HG03025 (cell line): ENCODE measurements at regions not wholly inside any gene's neighbourhood (a gene's known extent, or its start where the extent isn't known, plus 50 kb on each side); places are given as distances from the start of the nearest gene placed in this dataset.

Experiments
- ATAC-seq: cut with Tn5 transposase; IDR thresholded peaks from one replicate; pipeline ENCODE4 v1.9.1; 2021; ENCODE audit warnings: mild to moderate bottlenecking, moderate library complexity; ENCODE audit not compliant: unreplicated experiment, low FRiP score

DNA sequence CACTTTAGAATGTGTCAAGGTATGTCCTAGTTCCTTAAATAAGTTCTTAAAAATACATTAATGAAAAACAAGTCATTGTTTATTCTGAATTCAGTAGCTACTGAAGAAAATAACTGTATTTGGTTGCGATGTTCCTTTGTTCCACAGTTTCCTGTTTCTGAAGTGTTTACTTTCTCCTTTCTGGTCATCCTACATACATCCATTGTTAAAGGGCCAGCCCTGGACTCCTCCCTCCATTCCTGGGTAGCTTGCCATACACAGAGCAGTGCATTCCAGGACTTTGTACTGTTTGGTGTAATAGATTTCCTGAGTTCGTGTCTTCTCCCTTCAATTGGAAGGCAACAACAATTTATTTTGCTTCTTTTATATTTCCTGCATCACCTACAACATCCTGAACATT, 845.4 kb upstream of the CXADR start:
- ATAC-seq: no peak

DNA sequence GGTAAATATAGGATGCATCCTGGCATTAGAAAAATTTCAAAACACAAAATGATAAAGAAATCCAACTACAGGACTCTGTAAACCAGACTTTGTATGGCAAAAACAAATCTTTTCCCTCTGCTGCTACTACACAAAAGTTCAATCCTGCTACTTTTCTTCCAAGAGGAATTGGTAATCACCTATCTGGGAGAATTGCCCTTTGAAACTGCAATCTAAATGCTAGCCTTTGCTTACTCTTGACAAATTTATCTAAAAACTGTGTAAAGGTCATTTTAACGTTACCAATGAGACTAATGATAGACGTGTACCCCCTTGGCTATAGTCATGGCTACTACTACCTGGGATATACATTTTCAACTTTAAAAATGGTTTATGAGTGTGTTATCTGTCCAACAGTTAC, 837.9 kb upstream of the CXADR start:
- no peak for ATAC-seq

DNA sequence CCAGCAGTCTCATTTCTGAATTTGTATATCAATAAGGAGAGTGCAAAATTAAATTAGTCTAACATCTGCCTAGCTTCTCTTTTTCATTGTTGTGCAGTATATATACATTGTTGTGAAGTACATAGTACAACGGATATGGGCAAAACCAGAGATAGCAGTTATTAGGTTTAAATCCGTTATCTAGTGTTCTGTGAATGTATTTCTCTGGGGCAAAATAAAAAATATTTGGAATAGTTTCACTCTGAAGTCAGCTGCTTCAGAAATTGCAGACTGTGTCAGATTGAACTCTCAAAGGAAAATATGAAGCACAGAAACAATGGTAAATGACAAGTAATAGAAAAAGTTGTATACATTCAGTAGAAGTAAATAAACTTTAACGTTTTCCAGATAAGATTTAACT, 836.5 kb upstream of the CXADR start:
- ATAC-seq: no peak

DNA sequence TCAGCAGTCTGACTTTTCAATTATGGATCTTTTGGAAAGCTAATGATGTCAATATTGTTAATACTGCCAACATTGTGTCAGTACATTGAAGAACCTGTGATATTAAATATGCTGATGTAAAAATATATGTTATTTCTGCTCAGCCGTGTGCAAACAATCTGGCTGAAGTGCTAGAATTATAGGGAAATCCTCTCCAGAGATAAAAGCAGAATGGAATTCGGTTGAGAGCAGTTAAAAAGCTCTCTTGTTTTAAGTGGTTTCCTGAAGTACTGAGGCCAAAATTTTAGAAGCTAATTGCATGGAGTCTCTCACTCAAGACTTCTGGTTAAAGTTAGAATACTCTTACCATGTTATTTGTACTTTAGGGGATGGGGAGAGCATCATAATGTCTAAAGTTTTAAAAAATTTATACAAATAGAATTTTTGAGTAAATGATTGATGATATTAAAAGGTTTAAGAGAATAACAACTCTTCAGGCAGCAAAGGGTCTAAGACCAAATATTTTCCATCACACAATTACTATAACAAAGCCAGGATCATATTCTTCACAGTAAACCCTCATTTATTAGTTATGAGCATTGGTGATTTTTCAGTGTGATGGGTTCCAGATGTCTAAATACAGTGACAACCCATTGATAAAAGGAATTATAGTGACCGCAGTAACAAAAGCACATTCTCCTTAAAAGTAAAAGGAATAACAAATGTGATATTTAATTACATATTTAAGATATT, 834.2 kb upstream of the CXADR start:
- ATAC-seq: no peak

DNA sequence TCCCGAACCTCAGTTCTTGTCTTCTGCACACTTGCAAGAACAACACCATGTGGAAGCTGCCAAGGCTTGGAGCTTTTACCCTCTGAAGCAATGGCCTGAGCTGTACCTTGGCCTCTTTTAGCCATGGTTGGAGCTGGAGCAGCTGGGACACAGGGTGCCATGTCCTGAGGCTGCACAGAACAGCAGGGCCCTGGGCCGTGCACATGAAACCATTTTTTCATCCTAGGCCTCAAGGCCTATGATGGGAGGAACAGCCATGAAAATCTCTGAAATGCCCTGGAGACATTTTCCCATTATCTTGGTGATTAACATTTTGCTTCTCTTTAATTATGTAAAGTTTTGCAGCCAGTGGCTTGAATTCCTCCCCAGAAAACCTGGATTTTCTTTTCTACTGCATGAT, 817.8 kb upstream of the CXADR start:
- no peak for ATAC-seq

DNA sequence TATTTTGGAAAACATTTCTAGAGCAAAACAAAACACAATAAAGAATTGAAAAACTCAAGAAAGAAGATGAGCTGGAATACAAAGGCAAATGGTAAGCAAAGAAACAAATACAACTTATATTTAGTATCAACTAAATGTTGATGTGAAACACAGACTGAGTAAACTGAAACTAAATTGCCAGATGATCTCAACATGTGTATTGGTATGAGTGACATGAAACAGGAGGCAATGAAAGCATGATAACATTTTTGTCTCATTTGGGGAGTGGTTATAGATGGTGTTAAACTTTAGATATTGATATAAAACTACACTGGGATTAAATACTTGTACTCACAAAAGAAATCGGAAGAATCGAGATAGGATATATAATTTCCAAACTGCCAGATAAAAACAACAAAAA, 805.6 kb upstream of the CXADR start:
- ATAC-seq: no peak

DNA sequence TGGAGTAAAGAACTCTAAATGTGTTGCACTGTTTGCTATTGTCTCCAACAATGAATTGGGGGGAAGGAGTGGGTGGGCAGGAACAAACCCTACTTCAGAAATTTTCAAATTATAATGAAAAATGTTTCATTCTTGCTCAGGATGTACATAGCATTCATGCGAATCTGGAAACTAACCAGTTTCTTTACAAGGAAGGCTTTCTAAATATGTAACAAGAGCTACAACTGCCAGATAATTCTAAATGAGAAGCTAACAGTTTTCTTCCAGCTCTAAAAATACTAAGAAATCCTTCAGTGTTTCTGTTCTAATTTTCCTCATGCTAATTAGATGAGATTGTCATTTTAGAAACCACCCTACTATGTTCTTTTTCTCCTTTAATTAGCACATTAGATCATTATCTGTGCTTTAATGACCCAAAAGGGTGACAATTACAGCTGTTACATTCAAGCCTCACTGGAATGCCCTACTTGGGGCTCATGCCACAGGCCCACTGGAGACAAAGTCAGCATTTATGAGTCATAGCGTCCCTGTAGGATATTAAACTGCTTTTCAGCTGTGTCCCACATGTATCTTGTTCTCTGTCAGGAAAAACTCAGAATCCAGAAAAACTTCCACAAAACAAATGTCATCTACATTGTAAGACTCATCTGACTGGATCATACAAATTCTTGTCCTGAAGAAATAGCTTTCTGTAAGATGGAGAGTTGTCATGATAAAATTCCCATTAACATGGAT, 804.6 kb upstream of the CXADR start:
- ATAC-seq: no peak

DNA sequence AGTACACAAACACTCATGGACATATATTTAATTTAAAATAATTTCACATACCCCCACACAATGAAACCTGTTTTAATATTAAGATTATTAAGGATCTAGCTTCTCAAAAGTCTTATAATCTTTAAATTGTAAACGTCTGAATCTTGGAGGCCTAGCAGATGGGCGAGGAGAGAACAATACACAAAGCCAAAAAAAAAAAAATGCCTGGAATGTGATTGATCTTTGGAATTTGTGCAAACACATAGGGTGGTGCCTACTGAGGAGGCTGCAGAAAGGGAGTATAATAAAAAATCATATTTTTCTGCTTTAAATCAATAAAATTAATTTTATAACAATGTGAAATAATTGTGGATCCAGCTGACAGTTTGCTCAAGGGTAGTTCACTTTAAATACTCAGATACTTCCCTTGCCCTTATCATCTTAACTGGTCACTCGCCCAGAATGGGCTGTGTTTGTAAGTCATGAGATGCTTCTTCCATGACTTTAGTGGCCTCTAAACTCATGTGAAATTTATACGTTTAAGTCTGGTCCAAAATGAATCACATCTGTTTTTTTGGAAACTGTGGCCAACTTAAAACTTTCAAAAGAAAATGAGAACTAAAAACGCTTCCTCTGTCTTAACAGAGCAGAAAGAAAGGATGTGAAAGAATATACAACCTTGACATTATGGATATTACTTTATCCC, 802.8 kb upstream of the CXADR start:
- no peak for ATAC-seq

DNA sequence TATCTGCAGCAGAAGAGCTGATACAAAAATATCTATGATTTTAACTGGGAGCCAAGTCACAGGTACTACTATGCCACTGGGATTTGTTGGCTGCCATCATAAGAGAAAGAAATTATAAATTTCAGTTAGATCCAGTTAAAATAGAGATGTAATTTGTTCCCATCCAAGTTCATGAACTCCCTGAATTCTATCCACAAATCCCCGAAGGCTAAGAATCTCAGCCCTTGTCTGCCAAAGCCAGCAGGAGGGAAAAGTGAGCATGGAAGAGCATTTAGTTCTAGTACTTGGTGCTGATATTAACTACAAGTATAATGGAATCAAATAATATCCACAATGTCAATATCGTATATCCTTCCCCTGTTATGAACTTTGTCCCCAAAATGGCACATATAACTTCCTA, 801.1 kb upstream of the CXADR start:
- no peak for ATAC-seq

DNA sequence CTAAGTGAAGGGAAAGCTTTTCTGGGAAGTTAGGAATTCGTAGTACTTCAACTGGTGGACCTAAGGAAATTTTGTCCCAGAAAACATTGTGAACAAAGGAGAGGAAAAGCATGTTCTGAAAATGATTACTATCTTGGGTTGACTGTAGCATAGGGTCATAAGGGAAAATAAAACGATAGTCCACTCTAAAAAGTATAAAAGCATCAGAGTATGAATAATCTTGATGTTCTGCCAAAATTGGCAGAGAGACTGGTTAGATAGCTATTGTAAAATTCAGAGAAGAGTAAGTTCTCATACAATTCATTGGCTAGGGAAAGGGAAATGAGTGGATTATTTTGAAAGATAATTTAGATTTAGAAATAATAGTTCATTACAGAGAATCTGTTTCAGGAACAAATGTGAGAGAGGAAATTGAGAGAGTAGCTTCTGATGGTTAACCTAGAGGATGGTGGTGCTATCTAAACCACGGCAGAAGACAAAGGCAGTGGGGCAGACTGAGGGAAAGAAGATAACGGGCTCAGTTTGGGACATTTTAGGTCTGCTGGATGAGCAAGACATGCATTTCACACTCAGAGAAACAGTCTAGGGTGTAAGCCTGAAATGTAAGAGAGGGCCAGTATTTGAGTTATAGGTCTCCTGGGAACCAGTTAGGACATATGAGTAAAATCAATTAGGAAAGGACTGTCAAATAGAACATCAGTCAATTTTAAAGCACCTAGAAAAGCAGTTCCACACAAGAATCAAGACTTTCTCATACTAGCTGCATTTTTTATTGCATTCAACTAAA, 799.3 kb upstream of the CXADR start:
- no peak for ATAC-seq

DNA sequence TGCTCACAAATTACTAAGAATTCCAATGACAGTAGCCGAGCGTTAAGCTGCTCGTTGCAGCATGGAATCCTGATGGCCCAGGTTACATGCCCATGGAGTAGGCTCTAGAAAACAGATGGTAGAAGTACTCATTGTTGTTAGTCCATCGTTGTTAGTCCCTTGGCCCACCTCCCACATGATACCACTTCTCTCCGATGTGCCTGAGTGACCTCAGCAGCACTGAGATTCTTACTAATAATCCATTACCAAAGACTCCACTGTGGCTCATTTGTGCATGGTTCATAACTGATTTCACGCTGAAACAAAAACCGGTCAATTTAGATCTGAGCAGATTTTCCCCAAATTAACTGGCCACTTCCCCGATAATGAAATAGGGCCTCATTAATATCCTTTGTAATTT, 772.3 kb upstream of the CXADR start:
- ATAC-seq: no peak

DNA sequence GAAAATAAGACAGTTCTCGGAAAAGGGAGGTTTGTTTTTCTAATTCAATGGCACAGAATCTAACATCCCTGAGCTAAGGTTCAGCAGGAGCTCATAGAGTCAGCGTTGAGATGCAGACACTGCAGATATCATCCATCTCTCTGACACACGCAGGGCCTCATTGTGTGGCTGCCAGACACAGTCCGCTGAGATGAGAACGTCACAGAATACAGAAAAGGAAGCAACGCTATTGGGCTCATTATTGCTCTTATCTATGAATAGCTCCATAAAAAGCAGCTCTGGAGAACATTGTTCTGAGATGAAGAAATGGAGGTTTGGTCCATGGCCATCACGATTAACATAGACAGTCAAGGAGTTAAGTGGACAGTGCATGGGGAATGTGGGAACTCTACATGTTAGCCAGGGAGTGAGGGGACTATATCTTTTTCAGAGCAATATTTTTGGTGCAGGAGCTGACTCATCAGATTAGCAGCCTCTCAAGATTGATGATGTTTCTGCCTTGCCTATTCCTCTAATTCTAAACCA, 771.6 kb upstream of the CXADR start:
- ATAC-seq: no peak

DNA sequence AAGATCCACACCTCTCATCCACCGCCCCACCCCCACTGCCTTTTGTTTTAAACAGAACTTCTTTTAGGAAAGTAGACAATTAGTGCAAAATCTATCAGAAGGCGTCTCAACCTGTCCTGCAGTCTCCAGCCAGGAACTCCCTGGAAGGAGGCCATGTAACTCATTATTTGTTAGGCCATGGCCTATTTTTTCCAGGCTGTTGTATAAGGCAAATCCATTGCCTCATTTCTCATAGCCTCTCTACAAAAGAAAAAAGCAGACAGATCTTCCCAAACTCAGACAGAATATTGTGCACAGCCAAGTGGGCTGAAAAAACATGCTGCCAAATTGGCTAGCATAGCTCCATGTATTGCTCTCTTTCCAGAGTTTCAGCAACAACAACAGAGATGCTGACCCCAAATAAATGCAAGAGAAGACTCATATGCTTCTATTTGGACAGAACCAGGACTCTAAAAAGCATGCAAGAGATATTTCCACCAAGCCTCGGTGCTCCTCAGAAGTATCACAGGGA, 770.7 kb upstream of the CXADR start:
- ATAC-seq: no peak

DNA sequence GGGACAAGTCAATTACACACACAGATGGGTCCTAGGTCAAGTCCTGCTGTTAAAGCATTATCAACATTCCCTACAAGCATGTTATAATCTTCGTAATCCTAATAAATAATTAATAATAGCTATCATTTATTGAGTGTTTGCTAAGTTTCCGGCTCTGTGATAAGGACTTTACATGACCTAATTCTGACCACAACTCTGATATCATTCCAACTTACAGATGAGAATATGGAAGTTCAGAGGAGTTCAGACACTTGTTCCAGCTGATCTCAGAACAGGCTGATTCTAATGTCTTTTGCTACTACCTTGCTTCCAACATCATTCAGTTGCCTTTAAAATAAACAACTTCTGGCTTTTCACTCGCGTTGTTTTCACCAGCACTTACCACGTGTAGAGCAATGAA, 770.1 kb upstream of the CXADR start:
- ATAC-seq: no peak

DNA sequence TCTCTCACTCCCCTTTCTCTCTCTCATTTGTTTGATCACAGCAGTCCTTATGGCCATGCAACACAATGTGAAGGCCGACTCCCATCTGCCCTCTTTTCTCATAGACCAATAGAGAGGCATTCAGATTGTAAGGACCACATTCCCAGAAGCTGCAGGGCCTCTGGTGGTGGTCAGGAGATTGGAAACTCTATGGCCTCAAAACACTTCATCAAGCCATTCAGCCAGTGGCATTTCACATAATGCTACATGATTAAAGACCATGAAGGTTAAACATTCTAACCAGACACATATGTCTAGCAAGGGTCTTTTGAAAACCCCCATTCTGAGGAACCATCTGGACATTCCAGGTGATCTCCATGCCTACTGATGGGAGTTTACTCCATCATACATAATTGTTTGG, 769.5 kb upstream of the CXADR start:
- ATAC-seq: no peak

DNA sequence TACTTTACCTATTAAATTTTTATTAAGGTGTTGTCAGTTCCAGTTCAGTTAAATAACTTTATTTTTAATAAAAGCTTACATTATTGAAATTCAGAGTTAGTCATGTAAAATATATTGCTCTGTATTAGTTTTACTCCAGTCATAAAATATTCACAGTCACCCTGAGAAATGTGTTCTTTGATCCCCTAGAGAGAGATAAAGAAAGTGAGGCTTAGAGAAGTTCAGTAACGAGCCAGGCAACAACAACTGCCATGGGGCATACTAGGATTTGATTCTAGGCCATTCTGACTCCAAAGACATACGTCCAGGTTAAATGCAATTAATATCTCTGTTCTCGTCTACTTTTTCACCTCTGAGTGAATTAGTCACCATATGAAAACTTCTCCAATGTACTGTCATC, 761.9 kb upstream of the CXADR start:
- ATAC-seq: no peak

DNA sequence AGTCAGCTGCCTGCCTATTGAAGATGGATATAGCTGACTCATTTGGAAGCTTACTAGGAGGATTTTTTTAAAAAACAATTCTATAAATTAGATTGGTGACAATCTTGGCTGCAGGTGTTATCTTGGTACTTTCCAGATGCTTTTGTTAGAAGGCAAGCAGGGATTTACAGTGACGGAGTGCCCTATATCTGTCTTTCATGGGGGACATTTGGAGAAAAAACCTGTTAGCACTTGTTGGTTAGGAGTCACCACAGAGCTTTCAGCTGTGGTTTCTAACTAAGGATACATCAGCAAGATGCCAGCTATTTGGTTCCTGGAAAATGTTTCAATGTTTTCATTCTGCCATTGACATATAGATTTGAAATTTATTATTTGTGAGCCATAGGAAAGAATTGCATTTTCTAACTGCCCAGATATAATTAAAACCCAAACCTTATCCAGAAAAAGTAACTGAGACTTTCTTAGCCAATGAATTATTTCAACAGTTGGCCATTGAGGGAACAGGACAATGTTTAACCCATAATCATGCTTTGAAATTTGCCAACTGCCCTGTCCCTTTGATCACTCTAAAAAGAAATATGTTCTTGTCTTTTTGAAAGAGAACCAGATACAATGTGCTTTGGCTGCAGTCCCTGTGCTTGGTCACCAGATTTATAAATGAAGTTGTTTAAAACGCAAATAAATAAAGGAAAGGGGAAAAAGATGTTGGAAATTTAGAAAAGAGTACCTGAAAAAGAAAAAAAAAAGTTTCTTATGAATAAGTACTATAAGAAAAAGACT, 761.0 kb upstream of the CXADR start:
- no peak for ATAC-seq

DNA sequence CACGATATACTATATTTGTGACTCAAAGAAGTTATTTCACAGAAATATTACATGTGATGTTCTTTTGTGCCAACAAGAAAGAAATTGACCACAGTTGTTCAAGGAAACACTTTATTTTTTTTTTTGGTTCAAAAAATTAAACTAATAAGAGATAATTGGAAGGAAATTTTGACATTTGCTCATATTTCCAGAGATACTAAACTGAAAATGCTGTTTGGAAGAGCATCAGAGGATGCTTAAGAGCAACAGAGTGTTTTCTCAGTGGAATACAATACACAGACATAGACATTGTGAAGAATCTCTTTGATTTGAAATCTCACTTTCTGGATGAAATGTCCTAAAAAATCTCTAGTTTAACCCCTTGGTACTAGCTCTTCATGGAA, 760.4 kb upstream of the CXADR start:
- no peak for ATAC-seq

DNA sequence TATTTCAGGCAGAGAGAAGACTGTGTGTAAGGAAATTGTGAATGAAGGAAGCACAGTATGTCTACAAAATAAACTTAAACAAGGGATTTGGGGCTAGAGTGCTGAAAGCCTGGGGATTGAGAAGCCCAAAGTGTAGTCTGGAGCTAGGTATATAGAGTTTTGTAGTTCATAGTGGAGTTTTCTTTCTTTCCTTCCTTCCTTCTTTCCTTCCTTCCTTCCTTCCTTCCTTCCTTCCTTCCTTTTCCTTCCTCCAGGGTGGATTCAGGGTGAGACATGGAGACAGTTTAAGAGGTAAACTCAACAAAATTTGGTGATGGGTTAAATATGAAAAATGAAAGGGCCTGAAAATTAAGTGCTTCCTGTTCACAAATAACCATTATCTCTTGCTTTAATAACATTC, 757.8 kb upstream of the CXADR start:
- no peak for ATAC-seq

DNA sequence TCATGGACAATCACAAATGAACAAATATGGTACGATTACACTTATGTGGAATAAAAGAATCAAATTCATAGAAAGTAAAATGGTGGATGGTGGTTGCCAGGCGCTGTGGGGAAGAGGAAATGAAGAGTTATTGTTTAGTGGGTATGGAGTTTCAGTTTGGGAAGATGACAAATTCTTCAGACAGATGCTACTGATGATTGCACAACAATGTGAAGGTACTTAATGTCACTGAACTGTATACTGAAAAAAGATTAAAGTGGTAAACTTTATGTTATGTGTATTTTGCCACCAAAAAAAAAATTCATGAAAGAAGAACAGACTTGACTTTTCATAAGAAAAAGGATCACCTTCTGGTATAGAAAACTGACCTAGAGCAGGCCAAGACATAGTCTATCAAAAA, 745.6 kb upstream of the CXADR start:
- no peak for ATAC-seq
